ENCODE measurements at regions not wholly inside any gene's neighbourhood (a gene's known extent, or its start where the extent isn't known, plus 50 kb on each side); places are given as distances from the start of the nearest gene placed in this dataset.

- peaks cover 0 to 13% of the 10 kb centered on the region in 2 experiments for H3K27me3 ChIP-seq (ENCODE audit: control insufficient read depth in 1 of 2, insufficient read depth in 2 of 2, low read length in 2 of 2)
- ChIA-PET CTCF (interaction anchor here (1.1 kb wide), 1 partner anchor 1574 kb away, joined by 3 read pairs; no protein-coding TSS in a partner anchor), POLR2A (no interaction called here)
- intact Hi-C loops (cut with DNase I, micrococcal nuclease): loop anchor here (1.0 to 2.0 kb wide), 3 partner anchors 1560 to 1574 kb away; no protein-coding TSS in a partner anchor
- H3K9me3 ChIP-seq (ENCODE audit: control insufficient read depth in 1 of 2, insufficient read depth in 1 of 2, low read length in 2 of 2): no peaks in the 10 kb centered on the region
- H3K27ac ChIP-seq (ENCODE audit: low read depth in 1 of 2, low read length in 2 of 2): no peak overlapping the region
- TF ChIP-seq CTCF (IDR thresholded peaks at IDR 0.05): peak; percentile 61
- peak; percentile 39 for ATAC-seq (ENCODE audit: poor library complexity)
- no peaks in the 10 kb centered on the region for H3K9me3 Mint-ChIP-seq
- peak in 13 of 14 experiments; percentile 10 to 66 (median 28) for DNase-seq
- no peaks in the 10 kb centered on the region for H3K4me1 ChIP-seq (ENCODE audit: insufficient read depth, low read length)
- no peak overlapping the region for H3K4me3 ChIP-seq (ENCODE audit: low read length)
- no peaks in the 10 kb centered on the region for H3K36me3 ChIP-seq (ENCODE audit: insufficient read depth, low read length)
- H3K27ac Mint-ChIP-seq: no peak overlapping the region
- H3K4me3 Mint-ChIP-seq: no peak overlapping the region
- no peaks in the 10 kb centered on the region for H3K36me3 Mint-ChIP-seq (ENCODE audit: low read depth)
- no peaks in the 10 kb centered on the region for H3K4me1 Mint-ChIP-seq (ENCODE audit: low read depth)
- H3K27me3 Mint-ChIP-seq: peaks cover 44% of the 10 kb centered on the region
Observed at GRCh38 chr6:168956884-168957730, 296.5 kb downstream of the THBS2 start.

GRCh38 chr6:168956141-168956838 is 297.4 kb downstream of the THBS2 start:
- no peak overlapping the region for H3K27ac ChIP-seq (ENCODE audit: low read depth in 1 of 2, low read length in 2 of 2)
- no peaks in the 10 kb centered on the region for H3K9me3 ChIP-seq (ENCODE audit: control insufficient read depth in 1 of 2, insufficient read depth in 1 of 2, low read length in 2 of 2)
- no peak overlapping the region for H3K4me3 Mint-ChIP-seq
- CTCF ChIA-PET: no interaction called here
- no peaks in the 10 kb centered on the region for H3K4me1 ChIP-seq (ENCODE audit: insufficient read depth, low read length)
- no peaks in the 10 kb centered on the region for H3K36me3 Mint-ChIP-seq (ENCODE audit: low read depth)
- POLR2A ChIA-PET: no interaction called here
- no peak for TF ChIP-seq CTCF (IDR thresholded peaks at IDR 0.05)
- H3K4me3 ChIP-seq (ENCODE audit: low read length): no peak overlapping the region
- no peaks in the 10 kb centered on the region for H3K36me3 ChIP-seq (ENCODE audit: insufficient read depth, low read length)
- H3K4me1 Mint-ChIP-seq (ENCODE audit: low read depth): no peaks in the 10 kb centered on the region
- H3K27ac Mint-ChIP-seq: no peak overlapping the region
- H3K27me3 Mint-ChIP-seq: peaks cover 44% of the 10 kb centered on the region
- ATAC-seq (ENCODE audit: poor library complexity) (no peak), DNase-seq (no peak)
- H3K9me3 Mint-ChIP-seq: no peaks in the 10 kb centered on the region
- intact Hi-C loops (cut with DNase I, micrococcal nuclease): loop anchor here (2.0 kb wide), 2 partner anchors 1561 to 1575 kb away; no protein-coding TSS in a partner anchor
- H3K27me3 ChIP-seq (ENCODE audit: control insufficient read depth in 1 of 2, insufficient read depth in 2 of 2, low read length in 2 of 2): peaks cover 0 to 14% of the 10 kb centered on the region in 2 experiments

- H3K9me3 ChIP-seq (ENCODE audit: control insufficient read depth in 1 of 2, insufficient read depth in 1 of 2, low read length in 2 of 2): no peaks in the 10 kb centered on the region
- no peaks in the 10 kb centered on the region for H3K36me3 ChIP-seq (ENCODE audit: insufficient read depth, low read length)
- H3K27ac ChIP-seq (ENCODE audit: low read depth in 1 of 2, low read length in 2 of 2): no peak overlapping the region
- H3K4me1 Mint-ChIP-seq (ENCODE audit: low read depth): no peaks in the 10 kb centered on the region
- DNase-seq (no peak), ATAC-seq (ENCODE audit: poor library complexity) (no peak)
- no peaks in the 10 kb centered on the region for H3K9me3 Mint-ChIP-seq
- no peaks in the 10 kb centered on the region for H3K36me3 Mint-ChIP-seq (ENCODE audit: low read depth)
- H3K27ac Mint-ChIP-seq: no peak overlapping the region
- TF ChIP-seq CTCF (IDR thresholded peaks at IDR 0.05): no peak
- ChIA-PET POLR2A (no interaction called here), CTCF (no interaction called here)
- peaks cover 3 to 18% of the 10 kb centered on the region in 2 experiments for H3K27me3 ChIP-seq (ENCODE audit: control insufficient read depth in 1 of 2, insufficient read depth in 2 of 2, low read length in 2 of 2)
- peaks cover 47% of the 10 kb centered on the region for H3K27me3 Mint-ChIP-seq
- H3K4me3 Mint-ChIP-seq: no peak overlapping the region
- intact Hi-C loops (cut with DNase I, micrococcal nuclease): no loop called here
- no peaks in the 10 kb centered on the region for H3K4me1 ChIP-seq (ENCODE audit: insufficient read depth, low read length)
- no peak overlapping the region for H3K4me3 ChIP-seq (ENCODE audit: low read length)
Observed at GRCh38 chr6:168953461-168953860, 300.2 kb downstream of the THBS2 start.
